ENCODE measurements at regions not wholly inside any gene's neighbourhood (a gene's known extent, or its start where the extent isn't known, plus 50 kb on each side); places are given as distances from the start of the nearest gene placed in this dataset.
"Not testable (repeated sequence)": the region's sequence is repeated elsewhere in the genome, so short reads cannot be mapped to it uniquely, and the experiment has no call there.

DNA sequence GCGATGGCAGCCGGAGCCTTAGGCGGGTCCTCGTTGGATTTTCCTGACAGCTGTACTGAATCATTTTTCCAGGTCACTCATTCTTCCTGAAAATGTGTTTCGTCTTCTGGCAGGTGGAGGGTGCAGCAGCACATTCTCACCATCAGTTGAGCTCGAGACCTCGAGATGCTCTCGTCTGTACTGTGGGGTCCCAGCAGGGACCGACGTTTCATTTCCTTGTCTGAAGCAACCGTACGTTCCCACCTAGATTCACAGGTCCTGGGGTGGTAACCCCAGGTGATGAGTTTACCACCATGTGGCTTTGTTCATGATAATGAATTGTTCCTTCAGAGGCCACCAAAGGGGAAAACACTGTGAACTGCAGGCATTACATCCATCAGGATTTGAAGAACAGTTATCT lies 298.5 kb upstream of the FOXK1 start:
- no peak overlapping the region for H3K4me3 ChIP-seq
- no peak for DNase-seq
- H3K9me3 ChIP-seq, result no peaks in the 10 kb centered on the region
- no peaks in the 10 kb centered on the region for H3K4me1 ChIP-seq (ENCODE audit: insufficient read depth)
- intact Hi-C loops (cut with DNase I), result no loop called here
- H3K27ac ChIP-seq, result no peak overlapping the region
- TF ChIP-seq CTCF (IDR thresholded peaks at IDR 0.05), result no peak
- TF ChIP-seq EP300 (IDR thresholded peaks at IDR 0.05), result no peak
- TF ChIP-seq POLR2A (IDR thresholded peaks at IDR 0.05), result no peak
- WGBS, 3 donors, result 72 to 85% (median 77%) methylated on average over 12 of the region's 12 CpGs
- H3K36me3 ChIP-seq, result no peaks in the 10 kb centered on the region
- H3K27me3 ChIP-seq, result no peaks in the 10 kb centered on the region

DNA sequence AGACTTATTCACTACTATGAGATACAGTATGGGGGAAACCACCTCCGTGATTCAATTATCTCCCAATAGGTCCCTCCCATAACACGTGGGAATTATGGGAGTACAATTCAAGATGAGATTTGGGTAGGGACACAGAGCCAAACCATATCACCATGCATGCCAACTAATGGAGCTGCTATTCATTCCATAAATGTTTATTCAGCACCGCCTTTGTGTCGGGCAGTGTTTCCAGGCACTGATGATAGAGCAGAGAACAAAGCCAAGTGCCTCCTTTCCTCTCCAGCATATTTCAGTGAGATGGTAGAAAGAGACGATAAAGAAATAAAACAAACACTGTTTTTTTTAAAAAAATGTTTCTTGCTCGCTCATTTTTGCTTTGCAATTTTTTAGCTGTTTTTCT lies 295.9 kb upstream of the FOXK1 start:
- DNase-seq, result no peak
- no peak overlapping the region for H3K4me3 ChIP-seq
- intact Hi-C loops (cut with DNase I), result no loop called here
- 34 to 62% (median 37%) methylated on average over 6 of the region's 6 CpGs for WGBS, 3 donors
- no peak for TF ChIP-seq EP300 (IDR thresholded peaks at IDR 0.05)
- no peaks in the 10 kb centered on the region for H3K4me1 ChIP-seq (ENCODE audit: insufficient read depth)
- H3K9me3 ChIP-seq, result no peaks in the 10 kb centered on the region
- no peak overlapping the region for H3K27ac ChIP-seq
- no peaks in the 10 kb centered on the region for H3K27me3 ChIP-seq
- no peaks in the 10 kb centered on the region for H3K36me3 ChIP-seq

DNA sequence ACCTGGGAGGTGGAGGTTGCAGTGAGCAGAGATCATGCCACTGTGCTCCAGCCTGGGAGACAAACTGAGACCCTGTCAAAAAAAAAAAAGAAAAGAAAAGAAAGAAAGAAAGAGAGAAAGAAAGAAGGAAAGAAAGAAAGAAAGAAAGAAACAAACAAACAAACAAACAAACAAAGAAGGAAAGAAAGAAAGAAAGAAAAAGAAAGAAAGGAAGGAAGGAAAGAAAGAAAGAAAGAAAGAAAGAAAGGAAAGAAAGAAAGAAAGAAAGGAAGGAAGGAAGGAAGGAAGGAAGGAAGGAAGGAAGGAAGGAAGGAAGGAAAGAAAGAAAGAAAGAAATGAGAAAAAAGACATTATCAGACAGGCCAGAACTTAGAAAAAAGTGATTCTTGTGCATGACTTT lies 291.0 kb upstream of the FOXK1 start:
- H3K36me3 ChIP-seq; H3K4me3 ChIP-seq; DNase-seq; intact Hi-C loops (cut with DNase I); H3K4me1 ChIP-seq (ENCODE audit: insufficient read depth); H3K27me3 ChIP-seq; H3K9me3 ChIP-seq; H3K27ac ChIP-seq: not testable (repeated sequence)

- no peak for DNase-seq
- Histone ChIP-seq H3K9me3 (no peaks in the 10 kb centered on the region), H3K27ac (no peak overlapping the region), H3K36me3 (no peaks in the 10 kb centered on the region), H3K4me1 (ENCODE audit: insufficient read depth) (no peaks in the 10 kb centered on the region), H3K27me3 (no peaks in the 10 kb centered on the region), H3K4me3 (no peak overlapping the region)
- no peak for TF ChIP-seq CTCF (IDR thresholded peaks at IDR 0.05)
- no peak for TF ChIP-seq POLR2A (IDR thresholded peaks at IDR 0.05)
- TF ChIP-seq EP300 (IDR thresholded peaks at IDR 0.05), result no peak
- 62 to 72% (median 69%) methylated on average over 5 of the region's 5 CpGs for WGBS, 3 donors
- intact Hi-C loops (cut with DNase I), result no loop called here
These were observed 287.4 kb upstream of the FOXK1 start for GRCh38 chr7:4394736-4395135.

GRCh38 chr7:4399121-4399520 lies 283.0 kb upstream of the FOXK1 start:
- 88 to 97% (median 93%) methylated on average over 4 of the region's 4 CpGs for WGBS, 3 donors
- Histone ChIP-seq H3K36me3 (no peaks in the 10 kb centered on the region), H3K4me3 (no peak overlapping the region), H3K27me3 (no peaks in the 10 kb centered on the region), H3K27ac (no peak overlapping the region), H3K4me1 (ENCODE audit: insufficient read depth) (no peaks in the 10 kb centered on the region), H3K9me3 (no peaks in the 10 kb centered on the region)
- no peak for DNase-seq
- TF ChIP-seq EP300 (IDR thresholded peaks at IDR 0.05) (no peak), POLR2A (IDR thresholded peaks at IDR 0.05) (no peak), CTCF (IDR thresholded peaks at IDR 0.05) (no peak)
- intact Hi-C loops (cut with DNase I), result no loop called here

DNA sequence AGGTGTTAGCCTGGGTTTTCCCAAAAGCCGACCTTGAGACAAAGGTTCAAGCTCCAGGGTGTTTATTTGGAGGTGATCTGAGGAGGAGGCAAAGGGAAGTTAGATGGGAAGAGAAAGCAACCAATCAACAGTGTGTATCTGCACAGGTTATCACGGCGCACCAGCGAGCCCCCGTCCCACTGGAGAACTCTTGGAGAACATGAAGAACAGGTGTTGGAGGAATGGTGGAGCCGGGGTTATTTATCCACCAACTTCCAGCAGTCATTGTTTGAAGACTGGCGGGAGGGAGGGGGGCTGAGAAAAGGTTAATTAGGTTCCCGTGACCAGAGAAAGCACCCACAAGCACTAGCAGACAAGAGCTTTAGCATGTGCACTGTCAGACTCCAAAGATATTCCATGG lies 282.5 kb upstream of the FOXK1 start:
- Histone ChIP-seq H3K4me3 (no peak overlapping the region), H3K27me3 (no peaks in the 10 kb centered on the region), H3K4me1 (ENCODE audit: insufficient read depth) (no peaks in the 10 kb centered on the region), H3K9me3 (no peaks in the 10 kb centered on the region), H3K27ac (no peak overlapping the region), H3K36me3 (no peaks in the 10 kb centered on the region)
- 85 to 90% (median 85%) methylated on average over 8 of the region's 8 CpGs for WGBS, 3 donors
- no peak for TF ChIP-seq POLR2A (IDR thresholded peaks at IDR 0.05)
- no peak for TF ChIP-seq CTCF (IDR thresholded peaks at IDR 0.05)
- TF ChIP-seq EP300 (IDR thresholded peaks at IDR 0.05), result no peak
- intact Hi-C loops (cut with DNase I), result no loop called here
- no peak for DNase-seq

Measured in ovary (tissue), 7 donors.